ENCODE measurements at regions not wholly inside any gene's neighbourhood (a gene's known extent, or its start where the extent isn't known, plus 50 kb on each side); places are given as distances from the start of the nearest gene placed in this dataset.
"Not testable (repeated sequence)": the region's sequence is repeated elsewhere in the genome, so short reads cannot be mapped to it uniquely, and the experiment has no call there.

DNA sequence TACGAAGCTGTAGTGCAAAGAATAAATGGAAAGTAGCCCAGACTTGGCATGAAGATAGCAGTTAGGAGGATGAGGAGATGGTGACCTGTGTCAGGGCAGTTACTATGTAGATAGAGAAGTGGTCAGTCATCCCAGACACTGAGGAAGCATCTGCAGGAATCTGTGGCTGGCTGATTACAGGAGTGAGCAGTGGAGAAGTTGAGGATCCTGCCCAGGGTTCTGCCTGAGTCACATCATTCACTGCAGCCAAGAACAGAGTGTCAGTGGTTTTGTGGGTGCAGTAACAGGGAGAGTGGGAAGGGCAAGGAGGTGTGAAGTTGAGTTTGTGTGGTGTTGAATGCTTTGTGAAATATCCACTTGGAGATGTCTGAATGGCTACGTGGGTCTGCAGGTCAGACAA, 676.4 kb upstream of the NRP1 start:
- DNase-seq, result no peak

DNA sequence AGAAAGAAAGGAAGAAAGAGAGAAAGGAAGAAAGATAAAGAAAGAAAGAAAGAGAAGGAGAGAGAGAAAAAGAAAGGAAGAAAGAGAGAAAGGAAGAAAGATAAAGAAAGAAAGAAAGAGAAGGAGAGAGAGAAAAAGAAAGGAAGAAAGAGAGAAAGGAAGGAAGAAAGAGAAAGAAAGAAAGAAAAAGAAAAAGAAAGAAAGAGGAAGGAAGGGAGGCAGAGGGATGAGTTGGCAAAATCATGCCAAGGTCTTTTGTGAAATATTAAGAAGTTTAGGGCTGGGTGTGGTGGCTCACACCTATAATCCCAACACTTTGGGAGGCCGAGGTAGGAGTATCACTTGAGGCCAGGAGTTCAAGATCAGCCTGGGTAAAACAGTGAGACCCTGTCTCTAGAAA, 675.8 kb upstream of the NRP1 start:
- not testable (repeated sequence) for DNase-seq

DNA sequence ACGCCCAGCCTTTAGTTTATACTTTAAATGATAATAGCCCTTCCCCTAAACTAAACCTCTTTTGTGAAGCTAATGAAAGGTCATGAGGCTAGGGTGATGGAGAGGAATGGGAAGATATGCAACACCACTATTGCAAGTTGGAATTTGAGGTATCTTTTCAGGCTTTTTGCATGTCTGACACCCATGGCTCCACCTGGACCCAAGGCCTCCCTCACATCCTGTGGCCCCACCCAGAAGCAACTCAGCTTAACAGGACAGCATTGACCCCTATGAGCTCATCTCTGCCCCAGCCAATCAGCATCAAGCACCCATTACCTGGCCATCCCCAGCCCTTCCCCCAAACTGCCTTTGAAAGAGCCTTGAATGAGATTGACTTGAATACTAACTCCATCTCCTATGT, 674.2 kb upstream of the NRP1 start:
- DNase-seq, result no peak

DNA sequence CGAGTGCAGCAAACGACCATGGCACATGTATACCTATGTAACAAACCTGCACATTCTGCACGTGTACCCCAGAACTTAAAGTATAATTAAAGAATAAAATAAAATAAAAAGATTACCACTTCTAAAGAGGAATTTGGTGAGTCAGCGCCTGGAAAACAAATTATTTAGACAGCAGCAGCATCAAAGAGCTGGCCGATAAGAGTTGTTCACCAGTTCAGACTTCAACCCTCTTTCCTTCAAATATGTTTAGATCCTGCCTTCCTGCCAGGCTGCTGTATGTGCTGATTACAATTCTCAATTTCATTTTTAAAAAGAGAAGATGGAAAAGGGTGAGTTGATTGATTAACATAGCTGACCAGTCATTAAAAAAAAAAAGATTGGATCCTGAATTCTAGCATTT, 672.0 kb upstream of the NRP1 start:
- no peak for DNase-seq

DNA sequence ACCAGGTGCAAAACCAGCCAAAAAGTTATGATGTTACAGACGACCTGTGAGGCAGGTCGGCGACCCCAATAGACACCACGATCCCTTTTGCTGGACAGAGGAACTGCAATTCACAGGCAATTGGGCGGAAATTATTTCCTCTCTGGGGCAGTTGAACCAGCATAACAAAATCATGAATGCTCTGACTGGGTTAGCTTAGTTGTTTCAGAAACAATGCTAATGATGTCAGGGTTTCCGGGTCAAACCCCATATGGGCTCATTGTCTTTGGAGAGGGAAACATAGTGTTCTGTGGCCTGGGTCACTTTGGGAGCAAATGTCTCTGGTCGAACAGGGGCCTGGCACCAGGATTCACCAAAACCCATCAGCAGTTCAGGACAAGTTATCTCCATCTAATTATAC, 669.1 kb upstream of the NRP1 start:
- no peak for DNase-seq

DNA sequence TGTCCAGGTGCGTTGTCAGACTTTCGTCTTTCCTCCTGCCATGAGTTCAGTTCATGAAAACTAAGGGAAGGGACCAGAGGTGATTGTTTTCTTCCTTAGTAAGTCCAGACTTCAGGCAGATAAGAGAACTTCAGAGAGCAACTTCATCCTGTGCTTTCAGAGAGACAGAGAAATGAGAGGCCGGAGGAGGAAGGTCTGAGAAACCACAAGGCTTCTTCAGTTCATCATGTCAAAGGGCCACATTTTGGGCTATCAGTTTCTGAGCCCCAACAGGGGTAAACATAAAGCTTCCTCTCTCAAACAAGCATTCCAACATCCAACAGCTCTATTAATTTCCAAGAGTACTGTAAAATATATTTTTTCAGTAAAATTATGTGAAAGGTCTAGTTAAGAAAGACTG, 668.4 kb upstream of the NRP1 start:
- DNase-seq, result no peak

DNA sequence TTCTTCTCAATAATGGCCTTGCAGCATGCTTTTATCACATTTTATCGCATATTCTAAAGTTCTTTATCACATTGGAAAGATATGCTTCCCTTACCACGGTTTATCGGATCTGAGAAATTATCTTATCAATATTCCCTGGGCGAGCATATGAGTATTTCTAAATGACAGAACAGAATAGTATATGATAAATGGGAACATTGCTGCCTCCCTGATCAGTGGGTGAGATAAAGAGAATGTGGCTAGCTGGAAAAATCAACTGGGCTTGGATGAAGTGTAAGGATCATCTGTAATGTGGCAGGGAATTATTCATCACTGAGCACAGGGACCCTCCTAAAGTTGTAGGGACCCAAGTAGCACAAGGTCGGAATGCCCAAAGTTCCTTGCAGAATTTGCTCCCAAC, 667.4 kb upstream of the NRP1 start:
- no peak for DNase-seq

DNA sequence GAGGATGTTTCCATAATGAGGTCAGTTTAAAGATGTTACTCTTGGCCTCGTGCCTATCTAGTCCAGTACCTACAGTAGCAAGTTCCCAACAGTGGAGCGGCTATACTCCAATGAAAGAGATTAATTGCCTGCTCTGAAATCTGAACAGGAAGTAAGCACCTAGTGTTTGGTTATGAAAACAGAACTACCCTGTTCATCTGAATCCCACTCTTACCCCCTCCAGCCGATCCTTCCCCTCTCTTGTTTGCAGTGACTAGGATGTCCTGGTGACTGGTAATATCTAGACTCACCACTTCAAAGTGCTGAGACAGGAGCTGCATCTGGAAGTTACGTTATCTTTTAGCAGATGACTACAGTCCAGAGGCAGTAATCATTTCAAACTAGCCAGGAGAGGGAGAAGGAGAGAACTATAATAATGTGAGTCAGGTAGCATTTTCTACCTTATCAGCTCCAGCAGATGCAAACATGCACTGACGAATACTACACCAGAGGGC, 666.7 kb upstream of the NRP1 start:
- no peak for DNase-seq

DNA sequence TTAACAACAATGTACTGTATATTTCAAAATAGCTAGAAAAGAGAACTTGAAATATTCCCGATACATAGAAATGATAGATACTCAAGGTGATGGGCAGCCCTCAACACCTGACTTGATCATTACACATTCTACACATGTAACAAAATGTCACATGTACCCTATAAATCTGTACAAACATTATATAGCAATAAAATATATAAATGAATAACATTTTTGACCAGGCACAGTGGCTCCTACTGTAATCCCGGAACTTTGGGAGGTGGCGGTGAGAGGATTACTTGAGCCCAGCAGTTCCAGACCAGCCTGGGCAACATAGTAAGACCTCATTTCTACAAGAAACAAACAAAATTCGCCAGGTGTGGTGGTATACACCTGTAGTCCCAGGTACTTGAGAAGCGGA, 659.5 kb upstream of the NRP1 start:
- no peak for DNase-seq

DNA sequence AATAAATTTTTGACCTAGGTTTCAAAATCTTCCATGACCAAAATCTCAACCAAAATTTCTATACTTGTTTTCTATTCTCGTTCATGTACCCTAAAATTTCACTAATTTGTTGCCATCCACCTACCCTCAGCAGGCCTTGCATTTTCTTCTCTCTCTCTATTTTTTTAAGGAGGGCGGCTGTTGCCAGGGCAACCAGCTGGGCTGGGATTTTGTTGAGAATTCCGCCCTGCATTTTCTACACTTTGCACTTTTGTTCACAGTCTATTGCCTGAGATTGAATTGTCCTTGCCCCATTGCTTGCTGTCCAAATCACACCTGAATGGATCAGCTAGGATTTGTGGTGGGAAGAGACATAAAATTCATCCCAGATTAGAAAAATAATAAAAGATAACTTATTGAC, 657.5 kb upstream of the NRP1 start:
- DNase-seq, result no peak

DNA sequence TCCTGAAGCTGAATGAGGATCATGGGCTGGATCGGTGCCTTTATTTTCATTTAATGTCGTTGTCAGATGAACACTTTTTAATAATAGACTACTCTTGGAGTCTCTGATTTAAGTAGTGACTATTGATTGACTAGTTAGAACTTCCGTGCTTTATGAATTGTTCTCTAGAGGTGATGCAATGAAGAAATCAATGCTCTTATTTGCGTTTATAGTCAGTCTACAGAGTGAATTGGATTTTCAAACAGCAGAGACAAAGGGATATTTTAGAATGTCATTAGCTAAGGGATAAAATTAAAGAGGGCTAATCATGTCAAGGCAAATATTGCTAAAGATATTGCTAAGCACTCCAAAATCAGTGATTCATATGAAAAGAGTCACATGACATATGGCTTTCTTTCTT, 652.0 kb upstream of the NRP1 start:
- DNase-seq, result no peak

DNA sequence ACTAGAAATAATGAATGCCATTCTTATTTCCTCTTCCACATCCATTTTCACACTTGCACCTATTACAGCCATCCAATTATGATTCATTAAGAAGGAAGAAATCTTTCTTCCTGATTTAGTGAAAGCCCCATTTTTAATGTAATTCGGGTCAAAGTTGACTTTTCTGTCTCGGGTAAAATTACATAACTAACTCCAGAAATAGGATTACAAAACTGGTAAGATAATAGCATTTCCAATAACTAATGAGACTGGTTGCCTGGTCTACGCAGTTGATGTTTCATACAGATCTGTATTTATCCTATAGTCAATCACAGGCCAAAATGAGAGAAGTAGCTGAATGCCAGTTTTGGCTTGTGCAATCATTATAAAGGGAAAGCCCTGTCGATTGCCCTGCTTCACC, 651.5 kb upstream of the NRP1 start:
- no peak for DNase-seq

DNA sequence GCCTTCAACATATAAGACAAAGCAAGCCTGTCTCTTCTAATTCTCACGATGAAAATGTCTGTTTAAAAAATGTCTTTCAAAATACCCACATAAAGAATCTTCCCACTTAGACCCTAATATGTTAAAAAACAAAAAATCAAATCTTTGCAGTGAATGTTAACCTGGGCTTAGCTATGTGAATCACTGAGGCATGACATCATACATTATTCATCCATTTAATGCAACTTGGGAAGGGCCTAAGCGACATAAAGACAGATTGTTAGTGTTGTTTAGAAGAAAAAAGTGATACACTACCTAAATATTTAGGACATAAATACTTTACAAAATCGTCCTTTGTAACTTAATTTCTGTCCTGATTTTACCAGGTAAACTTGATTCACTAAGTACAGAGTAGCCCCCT, 648.5 kb upstream of the NRP1 start:
- no peak for DNase-seq

DNA sequence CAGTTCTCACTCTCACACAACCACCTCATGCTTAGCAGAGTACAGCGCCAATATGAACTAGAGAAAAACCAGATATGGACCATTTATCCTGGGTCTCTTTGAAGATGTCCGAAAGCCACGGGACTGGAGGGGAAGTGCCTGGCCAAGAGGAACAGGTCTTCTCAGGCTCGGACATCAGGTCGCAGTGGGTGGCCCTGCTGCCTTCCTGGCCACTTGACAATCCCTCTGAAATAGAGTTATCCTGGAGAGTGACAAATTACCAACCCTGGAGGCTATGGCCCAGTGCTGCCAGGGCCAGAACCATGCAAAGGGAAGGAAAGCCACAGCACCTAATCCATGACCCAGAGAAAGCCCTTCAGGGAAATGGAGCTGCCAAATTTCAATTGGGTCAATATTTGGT, 646.8 kb upstream of the NRP1 start:
- DNase-seq, result no peak

DNA sequence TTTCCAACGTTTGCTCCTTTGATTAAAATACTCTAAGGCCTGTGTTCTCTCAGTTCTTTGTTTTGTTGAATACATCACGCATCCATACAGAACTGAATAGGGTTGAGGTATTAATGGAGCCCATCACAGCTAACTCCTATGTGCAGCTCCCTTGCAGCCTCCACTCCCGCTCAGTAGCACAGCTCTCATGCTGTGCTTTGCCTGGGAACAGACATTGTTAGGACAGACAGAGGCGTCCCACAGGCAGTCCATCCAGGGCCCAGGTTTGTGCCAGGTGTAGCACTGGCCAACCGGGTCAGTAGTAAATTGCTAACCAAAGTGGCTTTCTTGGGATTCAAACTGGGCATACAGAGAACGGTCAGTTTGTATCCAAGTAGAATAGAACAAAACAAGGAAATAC, 644.7 kb upstream of the NRP1 start:
- no peak for DNase-seq

DNA sequence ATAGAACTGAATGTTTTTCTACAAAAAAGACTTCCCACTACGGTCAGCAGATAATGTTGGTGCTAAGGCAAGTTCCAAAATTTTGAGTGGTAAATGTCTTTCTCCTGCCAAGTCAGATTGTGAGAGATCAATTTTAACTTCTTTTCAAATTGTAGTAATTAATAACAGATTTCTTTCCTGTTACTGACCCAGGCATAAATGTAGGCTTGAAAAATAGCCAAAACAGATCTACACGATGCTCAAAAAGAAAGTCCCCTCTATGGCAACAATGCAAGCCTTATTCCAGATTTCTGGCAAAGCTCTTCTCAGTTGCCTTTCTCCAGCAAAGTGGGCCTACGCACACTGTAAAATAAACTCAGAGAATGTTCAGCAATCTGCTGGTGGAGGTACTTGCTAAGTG, 641.0 kb upstream of the NRP1 start:
- DNase-seq, result no peak

DNA sequence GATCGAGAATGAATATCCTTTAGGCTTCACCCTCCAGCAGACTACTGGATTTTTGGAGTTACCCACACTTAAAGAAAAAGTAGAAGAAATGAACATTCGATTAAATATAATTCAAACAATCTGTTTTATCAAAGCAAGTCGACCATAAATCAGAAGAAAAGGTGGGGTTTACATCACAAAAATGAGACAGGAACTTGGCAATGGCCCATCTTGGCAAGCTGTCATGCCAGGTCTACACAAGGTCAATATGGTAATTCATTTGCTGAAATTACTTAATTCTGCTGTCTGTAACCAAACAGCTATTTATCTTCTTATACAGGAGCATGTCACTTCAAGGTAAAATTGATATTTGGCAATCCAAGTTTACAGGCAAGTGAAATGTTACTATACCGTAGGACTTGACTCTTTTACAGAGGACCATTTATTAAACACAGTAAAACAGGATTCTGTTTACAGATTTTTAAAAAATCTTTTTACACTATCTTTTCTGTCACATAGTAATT, 640.6 kb upstream of the NRP1 start:
- no peak for DNase-seq

DNA sequence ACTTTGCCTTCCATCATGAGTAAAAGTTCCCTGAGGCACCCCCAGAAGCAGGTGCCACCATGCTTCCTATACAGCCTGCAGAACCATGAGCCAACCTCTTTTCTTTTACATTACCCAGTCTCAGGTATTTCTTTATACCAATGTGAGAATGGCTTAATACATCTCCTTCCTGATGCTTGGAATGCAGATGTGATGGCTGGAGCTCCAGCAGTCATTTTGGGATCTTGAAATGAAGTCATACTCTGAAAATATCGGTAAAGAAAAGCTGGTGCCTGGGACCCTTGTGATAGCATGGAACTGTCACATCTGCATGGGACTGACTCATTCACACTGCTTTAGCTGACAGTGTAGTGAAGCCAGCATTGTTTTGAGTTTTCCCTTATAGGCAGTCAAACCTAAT, 634.5 kb upstream of the NRP1 start:
- no peak for DNase-seq

DNA sequence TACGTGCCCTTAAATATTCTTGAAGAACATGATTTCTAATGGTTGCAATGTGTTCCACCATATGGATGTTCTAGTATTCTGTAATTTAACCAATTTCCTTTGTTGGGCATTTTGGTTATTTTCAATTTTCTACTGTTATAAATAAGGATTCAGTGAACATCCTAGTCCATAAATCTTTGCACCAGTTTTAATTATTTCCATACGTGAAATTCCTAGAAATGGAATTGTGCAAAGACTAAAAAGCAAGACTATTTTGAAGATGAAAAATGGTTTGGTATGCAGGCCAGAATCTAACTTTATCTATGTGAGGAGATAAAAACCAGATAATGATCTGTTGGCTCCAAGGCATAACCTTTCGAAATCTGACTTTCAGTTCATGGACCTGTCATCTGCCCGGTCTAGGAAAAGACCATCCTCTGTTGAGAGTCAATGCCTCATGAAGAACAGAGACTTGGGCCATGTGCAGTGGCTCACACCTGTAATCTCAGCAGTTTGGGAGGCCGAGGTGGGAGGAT, 633.2 kb upstream of the NRP1 start:
- DNase-seq, result no peak

DNA sequence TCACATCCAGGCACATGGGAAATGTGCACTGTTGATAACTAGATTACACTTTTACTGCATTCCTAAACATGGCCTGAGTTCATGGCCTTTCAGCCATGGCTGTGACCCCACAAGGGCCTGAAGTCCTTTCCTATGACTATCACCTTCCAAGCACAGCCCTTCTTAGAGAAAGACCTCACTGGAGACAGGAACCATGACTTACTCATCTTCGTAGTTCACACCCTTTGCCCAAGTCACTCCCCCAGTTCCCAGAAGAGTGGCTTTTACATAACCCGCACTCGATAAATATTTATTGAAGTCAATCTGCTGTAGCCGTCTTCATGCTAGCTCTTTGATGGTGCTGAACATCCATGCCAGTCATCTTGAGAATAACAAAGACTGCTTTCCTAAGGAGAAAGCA, 632.5 kb upstream of the NRP1 start:
- DNase-seq, result no peak

DNA sequence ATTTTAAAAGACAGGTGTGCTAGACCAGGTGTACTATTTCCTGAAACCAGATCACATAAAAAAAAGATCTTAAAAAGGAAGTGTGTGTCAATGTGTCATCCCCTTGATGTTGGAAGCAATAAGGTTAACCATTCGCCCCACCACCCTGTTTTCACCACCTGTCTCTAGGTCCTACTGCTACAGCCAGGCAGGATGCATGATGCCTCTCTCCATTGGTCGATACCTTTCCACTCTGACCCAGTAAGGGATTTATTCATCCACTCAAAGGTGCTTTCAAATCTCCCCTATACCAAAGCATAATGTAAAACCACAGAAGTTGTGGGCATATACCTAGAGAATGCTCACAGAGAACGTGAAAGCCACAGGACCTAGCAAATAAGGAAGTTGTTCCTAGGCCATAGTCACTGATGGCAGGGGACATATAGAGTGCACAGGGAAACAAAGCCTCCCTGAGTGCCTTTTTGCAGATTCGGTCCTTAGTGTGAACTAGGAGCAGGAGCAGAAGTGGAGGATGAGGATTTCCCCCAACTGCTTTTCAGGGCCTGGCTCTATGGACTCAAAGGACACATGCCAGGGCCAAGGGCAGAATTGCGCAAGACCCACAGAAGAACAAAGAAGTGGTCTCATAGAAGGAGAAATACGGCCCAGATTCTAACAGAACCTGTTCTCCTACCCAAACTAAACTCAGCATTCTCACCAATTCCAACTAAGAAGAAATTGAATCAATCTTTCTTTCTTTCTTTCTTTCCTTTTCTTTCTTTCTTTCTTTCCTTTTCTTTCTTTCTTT, 631.5 kb upstream of the NRP1 start:
- DNase-seq, result no peak

DNA sequence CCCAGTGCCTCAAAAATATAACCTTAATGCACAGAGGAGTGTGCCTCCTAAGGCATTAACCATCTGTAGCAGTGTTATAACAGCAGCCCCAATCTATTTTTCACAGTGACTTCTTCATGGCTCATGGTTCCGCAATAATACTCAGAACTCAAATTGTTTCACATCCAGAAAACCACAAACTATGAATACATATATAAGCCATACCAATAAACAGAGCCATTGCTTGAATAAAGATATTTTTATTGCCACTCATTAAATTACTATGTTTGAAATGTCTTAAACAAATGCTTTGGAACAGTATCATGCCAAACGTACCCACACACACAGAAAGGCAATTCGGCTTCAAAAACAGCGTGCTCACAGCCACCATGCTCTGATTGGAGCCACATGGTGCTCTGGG, 629.3 kb upstream of the NRP1 start:
- DNase-seq, result no peak

DNA sequence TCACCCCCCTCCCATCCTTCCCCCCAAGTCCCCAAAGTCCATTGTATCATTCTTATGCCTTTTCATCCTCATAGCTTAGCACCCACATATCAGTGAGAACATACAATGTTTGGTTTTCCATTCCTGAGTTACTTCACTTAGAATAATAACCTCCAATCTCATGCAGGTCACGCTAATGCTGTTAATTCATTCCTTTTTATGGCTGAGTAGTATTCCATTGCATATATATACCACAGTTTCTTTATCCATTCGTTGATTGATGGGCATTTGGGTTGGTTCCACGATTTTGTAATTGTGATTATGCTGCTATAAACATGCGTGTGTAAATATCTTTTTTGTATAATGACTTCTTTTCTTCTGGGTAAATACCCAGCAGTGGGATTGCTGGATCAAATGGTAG, 621.9 kb upstream of the NRP1 start:
- DNase-seq, result not testable (repeated sequence)

DNA sequence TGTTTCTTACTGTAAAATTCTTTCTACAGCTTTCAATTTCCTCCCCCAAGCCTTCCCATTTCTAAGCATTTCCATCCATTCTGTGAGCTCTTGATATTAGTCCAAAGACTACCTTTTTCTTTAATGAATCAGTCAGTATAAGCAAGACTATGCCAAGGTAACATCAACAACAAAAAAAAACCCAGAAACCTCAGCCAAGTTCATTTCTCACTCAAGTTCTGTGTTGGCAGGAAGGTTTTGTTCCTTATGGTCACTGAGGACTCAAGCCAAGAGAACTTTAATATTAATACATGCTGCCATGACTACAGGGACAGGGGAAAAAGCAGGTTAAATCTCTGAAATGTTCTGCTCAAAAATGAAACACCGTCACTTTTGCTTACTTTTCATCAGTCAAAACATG, 621.2 kb upstream of the NRP1 start:
- no peak for DNase-seq
